ENCODE measurements at regions not wholly inside any gene's neighbourhood (a gene's known extent, or its start where the extent isn't known, plus 50 kb on each side); places are given as distances from the start of the nearest gene placed in this dataset.

- Histone ChIP-seq H3K9me1 (replicated peaks; ENCODE audit: control insufficient read depth, extremely low read depth, insufficient read depth, low read length) (no peaks in the 10 kb centered on the region), H3K4me2 (ENCODE audit: insufficient read depth, low read length) (no peak overlapping the region), H2AFZ (ENCODE audit: low read depth, low read length) (no peak overlapping the region), H3K36me3 (ENCODE audit: control insufficient read depth in 2 of 2, extremely low read depth in 1 of 2, insufficient read depth in 2 of 2, low read length in 2 of 2) (no peaks in the 10 kb centered on the region), H4K20me1 (replicated peaks; ENCODE audit: control insufficient read depth, extremely low read depth, insufficient read depth, low read length) (no peaks in the 10 kb centered on the region), H3K27ac (ENCODE audit: insufficient read depth, low read depth, low read length) (no peak overlapping the region), H3K79me2 (ENCODE audit: control insufficient read depth, insufficient read depth, low read length) (no peaks in the 10 kb centered on the region), H3K27me3 (ENCODE audit: control insufficient read depth in 2 of 2, insufficient read depth in 2 of 2, low read length in 2 of 2) (peaks cover 0 to 6% of the 10 kb centered on the region in 2 experiments), H3K4me3 (replicated peaks in 1 of 3; ENCODE audit: insufficient read depth in 1 of 3, low read depth in 1 of 3, low read length in 3 of 3) (no peak overlapping the region), H3K9me3 (replicated peaks; ENCODE audit: control insufficient read depth, insufficient read depth, low read length) (no peaks in the 10 kb centered on the region), H3K9ac (replicated peaks; ENCODE audit: extremely low read depth, insufficient read depth, low read length) (no peak overlapping the region), H3K4me1 (ENCODE audit: control insufficient read depth, extremely low read depth, insufficient read depth, low read length) (no peaks in the 10 kb centered on the region)
- dilution Hi-C loops (cut with MboI; ENCODE audit: extremely low pct_ligation_motif_present, low sequenced_read_pairs) (no loop called here), intact Hi-C loops (cut with micrococcal nuclease) (no loop called here)
- TF ChIP-seq POLR2A (IDR thresholded peaks at IDR 0.05; ENCODE audit: low read depth, low read length) (no peak), FOS (IDR thresholded peaks at IDR 0.05; ENCODE audit: borderline replicate concordance, insufficient read depth, low read length) (no peak), JUN (IDR thresholded peaks at IDR 0.05; ENCODE audit: borderline replicate concordance, insufficient read depth, insufficient read length, low read depth) (no peak), POLR2AphosphoS5 (IDR thresholded peaks at IDR 0.05; ENCODE audit: insufficient read depth, low read depth, low read length) (no peak), EZH2 (IDR thresholded peaks at IDR 0.05; ENCODE audit: borderline replicate concordance, low read depth, low read length, severe bottlenecking) (no peak), MYC (IDR thresholded peaks at IDR 0.05; ENCODE audit: low read depth, low read length) (no peak)
- FAIRE-seq (no peak), DNase-seq (ENCODE audit: low read depth, low spot score) (no peak)
- ChIA-PET POLR2A (no interaction called here), CTCF (no interaction called here)
- BruUV-seq (replicated peaks): no TSS peak
Observed at GRCh38 chr1:31505911-31506497, 70.3 kb upstream of the TINAGL1 start.

GRCh38 chr1:31507221-31507620 lies 69.1 kb upstream of the TINAGL1 start:
- Histone ChIP-seq H3K27me3 (ENCODE audit: control insufficient read depth in 2 of 2, insufficient read depth in 2 of 2, low read length in 2 of 2) (peaks cover 0 to 6% of the 10 kb centered on the region in 2 experiments), H3K4me2 (ENCODE audit: insufficient read depth, low read length) (no peak overlapping the region), H3K9me3 (replicated peaks; ENCODE audit: control insufficient read depth, insufficient read depth, low read length) (no peaks in the 10 kb centered on the region), H3K36me3 (ENCODE audit: control insufficient read depth in 2 of 2, extremely low read depth in 1 of 2, insufficient read depth in 2 of 2, low read length in 2 of 2) (no peaks in the 10 kb centered on the region), H3K79me2 (ENCODE audit: control insufficient read depth, insufficient read depth, low read length) (no peaks in the 10 kb centered on the region), H3K9me1 (replicated peaks; ENCODE audit: control insufficient read depth, extremely low read depth, insufficient read depth, low read length) (no peaks in the 10 kb centered on the region), H3K9ac (replicated peaks; ENCODE audit: extremely low read depth, insufficient read depth, low read length) (no peak overlapping the region), H3K27ac (ENCODE audit: insufficient read depth, low read depth, low read length) (no peak overlapping the region), H4K20me1 (replicated peaks; ENCODE audit: control insufficient read depth, extremely low read depth, insufficient read depth, low read length) (no peaks in the 10 kb centered on the region), H3K4me3 (replicated peaks in 1 of 3; ENCODE audit: insufficient read depth in 1 of 3, low read depth in 1 of 3, low read length in 3 of 3) (no peak overlapping the region), H2AFZ (ENCODE audit: low read depth, low read length) (no peak overlapping the region), H3K4me1 (ENCODE audit: control insufficient read depth, extremely low read depth, insufficient read depth, low read length) (no peaks in the 10 kb centered on the region)
- FAIRE-seq (no peak), DNase-seq (ENCODE audit: low read depth, low spot score) (no peak)
- no peak for TF ChIP-seq FOS (IDR thresholded peaks at IDR 0.05; ENCODE audit: borderline replicate concordance, insufficient read depth, low read length)
- TF ChIP-seq EZH2 (IDR thresholded peaks at IDR 0.05; ENCODE audit: borderline replicate concordance, low read depth, low read length, severe bottlenecking): no peak
- no peak for TF ChIP-seq POLR2AphosphoS5 (IDR thresholded peaks at IDR 0.05; ENCODE audit: insufficient read depth, low read depth, low read length)
- TF ChIP-seq GATA2 (IDR thresholded peaks at IDR 0.05; ENCODE audit: insufficient read depth, insufficient read length, low read depth, low read length): no peak
- no peak for TF ChIP-seq MYC (IDR thresholded peaks at IDR 0.05; ENCODE audit: low read depth, low read length)
- TF ChIP-seq JUN (IDR thresholded peaks at IDR 0.05; ENCODE audit: borderline replicate concordance, insufficient read depth, insufficient read length, low read depth): no peak
- no peak for TF ChIP-seq POLR2A (IDR thresholded peaks at IDR 0.05; ENCODE audit: low read depth, low read length)
- dilution Hi-C loops (cut with MboI; ENCODE audit: extremely low pct_ligation_motif_present, low sequenced_read_pairs) (no loop called here), intact Hi-C loops (cut with micrococcal nuclease) (no loop called here)
- CTCF ChIA-PET: no interaction called here
- POLR2A ChIA-PET: no interaction called here
- BruUV-seq (replicated peaks): no TSS peak
